GM12891 (cell line): ENCODE measurements at regions not wholly inside any gene's neighbourhood (a gene's known extent, or its start where the extent isn't known, plus 50 kb on each side); places are given as distances from the start of the nearest gene placed in this dataset.

Experiments
- PAX5 ChIP-seq: IDR thresholded peaks from 2 replicates; pipeline ENCODE4 v1.6.1; 2011; ENCODE audit warnings: low read length, moderate library complexity, mild to moderate bottlenecking; ENCODE audit not compliant: insufficient read depth, severe bottlenecking
- POLR2A ChIP-seq: IDR thresholded peaks from 2 replicates; pipeline ENCODE4 v1.6.1; 2011; ENCODE audit warnings: low read depth, low read length, control low read depth
- POLR2AphosphoS5 ChIP-seq: IDR thresholded peaks from 2 replicates; pipeline ENCODE4 v1.6.1; 2011; ENCODE audit warnings: low read depth, low read length, control low read depth
- SPI1 ChIP-seq: IDR thresholded peaks from 2 replicates; pipeline ENCODE4 v1.6.1; 2011; ENCODE audit warnings: low read depth, low read length, control low read depth
- TAF1 ChIP-seq: IDR thresholded peaks from 2 replicates; pipeline ENCODE4 v1.6.1; 2011; ENCODE audit warnings: low read depth, low read length, control low read depth

GRCh38 chr17:83199500-83200201 lies 120.2 kb downstream of the METRNL start:
- TF ChIP-seq POLR2A (no peak), POLR2AphosphoS5 (no peak), PAX5 (no peak), TAF1 (no peak), SPI1 (peak; percentile 39)
